Stimulated activated CD4-positive, alpha-beta T cell treated with anti-CD3 and anti-CD28 coated beads, Interleukin-4, amount 100 ng/mL, for 24 hours (primary cell): ENCODE measurements at regions not wholly inside any gene's neighbourhood (a gene's known extent, or its start where the extent isn't known, plus 50 kb on each side); places are given as distances from the start of the nearest gene placed in this dataset.

Experiments used
- DNase-seq: peaks from one replicate; pipeline ENCODE4 v3.0.0-alpha.2; 2020

DNA sequence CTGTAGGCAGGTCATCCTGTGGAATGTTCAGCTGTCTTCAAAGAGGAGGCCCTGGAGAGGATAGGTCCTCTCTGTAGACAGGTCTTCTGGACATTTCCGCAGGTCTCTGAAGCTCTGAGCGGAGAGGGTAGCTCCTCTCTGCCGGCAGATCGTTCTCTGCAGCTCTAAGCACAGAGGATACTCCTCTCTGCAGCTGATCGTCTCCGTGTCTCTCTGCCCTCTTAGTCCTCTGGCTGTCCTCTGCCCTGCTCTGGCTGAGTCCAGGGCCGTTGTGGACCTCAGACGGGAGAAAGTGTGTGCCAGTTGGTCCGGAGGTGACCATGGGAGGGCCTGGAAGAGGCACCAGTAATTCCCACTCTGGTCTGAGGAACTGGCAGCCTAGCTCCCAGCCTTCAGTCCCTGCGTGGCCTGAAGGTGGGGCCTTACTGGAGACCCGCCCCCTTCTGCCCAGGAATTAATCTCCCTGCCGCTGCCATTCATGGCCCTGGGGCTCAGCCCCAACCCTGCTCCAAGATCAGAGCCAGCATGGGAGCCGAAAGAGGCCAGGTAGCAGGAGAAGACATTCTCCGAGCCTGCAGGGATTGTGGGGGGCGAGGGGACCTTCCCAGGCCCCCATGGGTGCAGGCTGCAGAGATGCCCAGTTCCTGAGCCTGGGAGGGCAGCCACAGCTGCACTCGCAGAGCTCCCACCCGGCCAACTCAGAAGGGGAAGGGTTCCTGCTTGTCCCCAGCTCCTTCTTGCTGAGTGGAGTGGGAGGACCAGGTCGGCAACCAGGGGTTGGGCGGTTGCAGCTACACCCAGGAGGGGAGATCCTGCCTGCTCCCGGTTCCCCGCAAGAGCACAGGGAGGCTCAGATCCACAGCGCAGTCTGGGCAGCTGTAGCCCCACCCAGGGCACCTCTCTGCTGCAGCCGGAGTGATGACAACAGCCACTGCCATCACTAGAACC, 488.7 kb downstream of the RSL24D1 start:
- no peak for DNase-seq

DNA sequence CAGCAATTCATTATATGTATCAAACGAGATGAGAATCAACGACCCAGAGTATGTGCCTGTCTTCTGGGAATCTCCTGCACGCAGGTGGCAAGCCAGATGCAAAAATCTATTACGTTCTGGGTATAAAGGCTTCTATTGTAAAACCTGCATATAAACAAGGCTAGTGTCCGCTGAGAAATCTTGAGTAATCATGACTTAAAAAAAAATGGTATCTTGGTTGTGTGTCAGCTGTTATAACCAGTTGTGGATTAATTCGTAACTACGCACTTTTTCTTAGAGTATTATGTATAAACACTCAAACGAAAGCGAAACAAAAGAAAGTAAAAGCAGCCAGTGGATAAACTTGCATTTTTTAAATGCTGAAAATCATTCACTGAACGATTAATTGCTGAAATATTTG, 509.1 kb downstream of the RSL24D1 start:
- DNase-seq, result no peak
